ENCODE measurements at regions not wholly inside any gene's neighbourhood (a gene's known extent, or its start where the extent isn't known, plus 50 kb on each side); places are given as distances from the start of the nearest gene placed in this dataset.

DNA sequence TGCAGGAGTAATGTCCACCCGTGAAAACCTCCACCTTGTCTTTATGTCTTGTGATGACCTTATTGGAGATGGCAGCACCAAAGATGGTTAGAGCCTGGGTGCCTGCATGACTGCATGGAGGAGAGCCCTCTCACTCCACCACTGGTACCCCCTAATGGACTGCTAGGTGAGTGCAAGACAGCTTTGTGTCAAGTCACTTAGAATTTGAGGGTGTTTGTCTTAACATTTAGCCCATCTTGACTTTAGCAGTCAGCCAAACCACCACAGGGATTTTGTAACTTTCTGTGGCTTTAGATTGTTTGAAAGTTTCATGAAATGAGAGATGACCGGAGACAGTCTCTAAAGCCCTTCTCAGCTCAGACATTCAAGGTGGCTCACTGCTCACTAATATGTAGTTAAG, 232.9 kb upstream of the NCAM1 start:
- TF ChIP-seq RFX5 (IDR thresholded peaks at IDR 0.05; ENCODE audit: low read depth, low read length) (no peak), BHLHE40 (IDR thresholded peaks at IDR 0.05; ENCODE audit: low read depth, low read length) (no peak), RCOR1 (IDR thresholded peaks at IDR 0.05; ENCODE audit: insufficient replicate concordance, low read length) (no peak), CHD1 (IDR thresholded peaks at IDR 0.05; ENCODE audit: low read depth, low read length) (no peak), MAFK (IDR thresholded peaks at IDR 0.05; ENCODE audit: low read depth, low read length) (no peak), CEBPB (IDR thresholded peaks at IDR 0.05; ENCODE audit: low read depth, low read length) (no peak), RAD21 (IDR thresholded peaks at IDR 0.05; ENCODE audit: low read length) (no peak), NFE2L2 (IDR thresholded peaks at IDR 0.05; ENCODE audit: low read depth, low read length) (no peak), POLR2A (IDR thresholded peaks at IDR 0.05; ENCODE audit: low read depth, low read length) (no peak)
- TF ChIP-seq, protein P1, sequence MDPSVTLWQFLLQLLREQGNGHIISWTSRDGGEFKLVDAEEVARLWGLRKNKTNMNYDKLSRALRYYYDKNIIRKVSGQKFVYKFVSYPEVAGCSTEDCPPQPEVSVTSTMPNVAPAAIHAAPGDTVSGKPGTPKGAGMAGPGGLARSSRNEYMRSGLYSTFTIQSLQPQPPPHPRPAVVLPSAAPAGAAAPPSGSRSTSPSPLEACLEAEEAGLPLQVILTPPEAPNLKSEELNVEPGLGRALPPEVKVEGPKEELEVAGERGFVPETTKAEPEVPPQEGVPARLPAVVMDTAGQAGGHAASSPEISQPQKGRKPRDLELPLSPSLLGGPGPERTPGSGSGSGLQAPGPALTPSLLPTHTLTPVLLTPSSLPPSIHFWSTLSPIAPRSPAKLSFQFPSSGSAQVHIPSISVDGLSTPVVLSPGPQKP (IDR thresholded peaks at IDR 0.05; ENCODE audit: borderline replicate concordance, low read depth, low read length), result no peak
- TF ChIP-seq, protein P2, sequence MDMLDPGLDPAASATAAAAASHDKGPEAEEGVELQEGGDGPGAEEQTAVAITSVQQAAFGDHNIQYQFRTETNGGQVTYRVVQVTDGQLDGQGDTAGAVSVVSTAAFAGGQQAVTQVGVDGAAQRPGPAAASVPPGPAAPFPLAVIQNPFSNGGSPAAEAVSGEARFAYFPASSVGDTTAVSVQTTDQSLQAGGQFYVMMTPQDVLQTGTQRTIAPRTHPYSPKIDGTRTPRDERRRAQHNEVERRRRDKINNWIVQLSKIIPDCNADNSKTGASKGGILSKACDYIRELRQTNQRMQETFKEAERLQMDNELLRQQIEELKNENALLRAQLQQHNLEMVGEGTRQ (IDR thresholded peaks at IDR 0.05; ENCODE audit: low read depth, low read length), result no peak
- Histone ChIP-seq H4K8ac (ENCODE audit: low read depth in 2 of 2, low read length in 2 of 2) (no peak overlapping the region), H3K14ac (replicated peaks; ENCODE audit: low read depth, low read length) (no peak overlapping the region), H3K27me3 (ENCODE audit: control insufficient read depth, insufficient read depth, low read length) (no peaks in the 10 kb centered on the region), H3K9me3 (ENCODE audit: control insufficient read depth, insufficient read depth, low read length) (no peaks in the 10 kb centered on the region), H2AK5ac (ENCODE audit: low read depth, low read length) (no peak overlapping the region), H4K5ac (ENCODE audit: low read depth, low read length) (no peak overlapping the region), H2AFZ (replicated peaks; ENCODE audit: low read length, poor library complexity) (no peak overlapping the region), H3K4me3 (ENCODE audit: insufficient read depth, low read depth, low read length) (no peak overlapping the region), H4K91ac (ENCODE audit: insufficient read depth, low read depth, low read length) (no peak overlapping the region), H2AK9ac (replicated peaks; ENCODE audit: low read depth, low read length, poor library complexity) (no peak overlapping the region), H3K23ac (ENCODE audit: low read depth, low read length) (no peak overlapping the region), H3K56ac (ENCODE audit: extremely low read depth, insufficient read depth, low read length) (no peak overlapping the region), H3K18ac (ENCODE audit: low read depth, low read length) (no peak overlapping the region), H3K9me1 (ENCODE audit: insufficient read depth, low read length) (no peaks in the 10 kb centered on the region), H3K4ac (ENCODE audit: low read depth, low read length) (no peak overlapping the region), H2BK5ac (ENCODE audit: low read depth, low read length, poor library complexity, severe bottlenecking) (no peak overlapping the region), H3K79me1 (ENCODE audit: low read depth in 1 of 2, low read length in 2 of 2) (no peaks in the 10 kb centered on the region), H4K20me1 (ENCODE audit: insufficient read depth, low read length) (no peaks in the 10 kb centered on the region), H3K4me2 (ENCODE audit: low read depth, low read length) (no peak overlapping the region), H2BK20ac (ENCODE audit: low read depth, low read length) (no peak overlapping the region), H2BK15ac (ENCODE audit: low read depth, low read length) (no peak overlapping the region), H3K27ac (ENCODE audit: insufficient read depth, low read length) (no peak overlapping the region), H3K4me1 (ENCODE audit: control insufficient read depth, insufficient read depth, low read length) (no peaks in the 10 kb centered on the region), H3K36me3 (ENCODE audit: control insufficient read depth, insufficient read depth, low read length) (no peaks in the 10 kb centered on the region), H3K9ac (ENCODE audit: low read depth, low read length) (no peak overlapping the region), H2BK120ac (ENCODE audit: low read depth, low read length) (no peak overlapping the region)
- dilution Hi-C loops (cut with HindIII; ENCODE audit: low sequenced_read_pairs, unreplicated experiment), result no loop called here
- BruUV-seq (replicated peaks), result no TSS peak
- DNase-seq (no peak), ATAC-seq (ENCODE audit: low read depth) (no peak)
- in situ Hi-C loops (cut with MboI; ENCODE audit: low sequenced_read_pairs), result no loop called here
- ChIA-PET CTCF (no interaction called here), POLR2A (ENCODE audit: unreplicated experiment) (no interaction called here)
- WGBS, 2 experiments (ENCODE audit: extremely low coverage in 2 of 2, insufficient read length in 1 of 2), result no CpG with 5 or more reads among the region's 2 CpGs
- intact Hi-C loops (cut with micrococcal nuclease), result no loop called here
